WTC11 (cell line): ENCODE measurements at regions not wholly inside any gene's neighbourhood (a gene's known extent, or its start where the extent isn't known, plus 50 kb on each side); places are given as distances from the start of the nearest gene placed in this dataset.
"Not testable (repeated sequence)": the region's sequence is repeated elsewhere in the genome, so short reads cannot be mapped to it uniquely, and the experiment has no call there.

ENCODE experiments used
- ATAC-seq: fragments of 200-7000 bp; cut with Tn5 transposase; 2 replicates; pipeline ENCODE4 v1.10.0; 2021; ENCODE audit warnings: mild to moderate bottlenecking, moderate library complexity
- CTCF ChIA-PET: fragments of 300-600 bp; sonication (Branson Sonifier 250); formaldehyde crosslinking; loops from one replicate; lab custom pipeline; 2021; ENCODE audit warnings: antibody characterized with exemption; lab: Charles Lee
- POLR2A ChIA-PET: fragments of 350-600 bp; sonication (Branson Sonifier 250); formaldehyde crosslinking; loops from one replicate; lab custom pipeline; 2021; ENCODE audit warnings: antibody characterized with exemption; lab: Charles Lee
- DNase-seq: peaks from one replicate; pipeline ENCODE4 v3.0.0; 2021; ENCODE audit warnings: low spot score
- H3K27ac Mint-ChIP-seq: 2 replicates; pipeline ENCODE4 v1.8.0; 2021; ENCODE audit warnings: mixed read lengths
- H3K27me3 Mint-ChIP-seq: 2 replicates; pipeline ENCODE4 v1.8.0; 2021; ENCODE audit warnings: low read depth, mild to moderate bottlenecking, moderate library complexity, mixed read lengths
- H3K36me3 Mint-ChIP-seq: 2 replicates; pipeline ENCODE4 v1.8.0; 2021; ENCODE audit warnings: mixed read lengths
- H3K4me1 Mint-ChIP-seq: 2 replicates; pipeline ENCODE4 v1.8.0; 2022; ENCODE audit warnings: mixed read lengths
- H3K4me3 Mint-ChIP-seq: 2 replicates; pipeline ENCODE4 v1.8.0; 2021; ENCODE audit warnings: mild to moderate bottlenecking, moderate library complexity, mixed read lengths
- H3K9me3 Mint-ChIP-seq: 2 replicates; pipeline ENCODE4 v1.8.0; 2021; ENCODE audit warnings: mixed read lengths
- AR ChIP-seq: fragments of 250-450 bp; sonication (Bioruptor Pico); IDR thresholded peaks from 2 replicates; pipeline ENCODE4 v1.9.0; 2021; ENCODE audit warnings: mild to moderate bottlenecking
- ARID4B ChIP-seq: sonication (generic); formaldehyde crosslinking; IDR thresholded peaks from 2 replicates; pipeline ENCODE4 v1.8.0; 2023; ENCODE audit warnings: missing genetic modification reagents, mild to moderate bottlenecking, borderline replicate concordance
- ATF3 ChIP-seq: sonication (generic); formaldehyde crosslinking; conservative IDR thresholded peaks from 2 replicates; pipeline ENCODE4 v1.8.1; 2022; ENCODE audit warnings: mild to moderate bottlenecking, missing genetic modification reagents
- CBFB ChIP-seq: sonication (generic); formaldehyde crosslinking; IDR thresholded peaks from 2 replicates; pipeline ENCODE4 v1.8.1; 2022; ENCODE audit warnings: mild to moderate bottlenecking, low read depth, missing genetic modification reagents
- CTCF ChIP-seq: fragments of 200-600 bp; IDR thresholded peaks from 2 replicates; pipeline ENCODE4 v1.8.0; 2022; ENCODE audit warnings: antibody characterized with exemption
- E2F4 ChIP-seq: sonication (generic); formaldehyde crosslinking; IDR thresholded peaks from 2 replicates; pipeline ENCODE4 v1.8.1; 2022; ENCODE audit warnings: low read depth, mild to moderate bottlenecking, moderate library complexity, missing genetic modification reagents, borderline replicate concordance
- ESRRA ChIP-seq: sonication (generic); formaldehyde crosslinking; IDR thresholded peaks from 2 replicates; pipeline ENCODE4 v1.8.1; 2022; ENCODE audit warnings: mild to moderate bottlenecking, missing genetic modification reagents, borderline replicate concordance
- FOXK1 ChIP-seq: sonication (generic); formaldehyde crosslinking; IDR thresholded peaks from 2 replicates; pipeline ENCODE4 v1.8.0; 2022; ENCODE audit warnings: mild to moderate bottlenecking, moderate library complexity, missing genetic modification reagents
- FOXP4 ChIP-seq: sonication (generic); formaldehyde crosslinking; IDR thresholded peaks from 2 replicates; pipeline ENCODE4 v1.8.0; 2022; ENCODE audit warnings: mild to moderate bottlenecking, missing genetic modification reagents
- GRHL2 ChIP-seq: fragments of 250-450 bp; sonication (Bioruptor Pico); IDR thresholded peaks from 2 replicates; pipeline ENCODE4 v1.8.0; 2022; ENCODE audit warnings: mild to moderate bottlenecking, moderate library complexity; ENCODE audit not compliant: insufficient replicate concordance, severe bottlenecking
- HMGA2 ChIP-seq: fragments of 250-450 bp; sonication (Bioruptor Pico); IDR thresholded peaks from 2 replicates; pipeline ENCODE4 v1.4.0; 2021; ENCODE audit warnings: mild to moderate bottlenecking, moderate library complexity
- JAZF1 ChIP-seq: fragments of 250-450 bp; sonication (Bioruptor Pico); IDR thresholded peaks from 2 replicates; pipeline ENCODE4 v1.9.0; 2021; ENCODE audit warnings: moderate library complexity, mild to moderate bottlenecking, inconsistent platforms
- MXD4 ChIP-seq: fragments of 250-450 bp; sonication (Bioruptor Pico); IDR thresholded peaks from 2 replicates; pipeline ENCODE4 v1.8.0; 2021; ENCODE audit warnings: mild to moderate bottlenecking, moderate library complexity, borderline replicate concordance
- PRRX2 ChIP-seq: fragments of 250-450 bp; sonication (Bioruptor Pico); IDR thresholded peaks from 2 replicates; pipeline ENCODE4 v1.8.0; 2021; ENCODE audit warnings: mild to moderate bottlenecking
- TEAD4 ChIP-seq: sonication (generic); formaldehyde crosslinking; IDR thresholded peaks from 2 replicates; pipeline ENCODE4 v1.8.0; 2022; ENCODE audit warnings: mild to moderate bottlenecking, missing genetic modification reagents
- USF1 ChIP-seq: sonication (generic); formaldehyde crosslinking; IDR thresholded peaks from 2 replicates; pipeline ENCODE4 v1.8.0; 2022; ENCODE audit warnings: mild to moderate bottlenecking, missing genetic modification reagents
- ZNF232 ChIP-seq: sonication (generic); formaldehyde crosslinking; IDR thresholded peaks from 2 replicates; pipeline ENCODE4 v1.8.0; 2022; ENCODE audit warnings: mild to moderate bottlenecking, missing genetic modification reagents

GRCh38 chr2:52340171-52340570 is 1308.2 kb upstream of the NRXN1 start:
- H3K36me3 Mint-ChIP-seq: no peaks in the 10 kb centered on the region
- H3K9me3 Mint-ChIP-seq: no peaks in the 10 kb centered on the region
- TF ChIP-seq USF1 (CRISPR knock-in tag): no peak
- no peak for TF ChIP-seq HMGA2
- no peak for TF ChIP-seq FOXP4 (CRISPR knock-in tag)
- TF ChIP-seq PRRX2 (CRISPR knock-in tag): no peak
- TF ChIP-seq ARID4B (CRISPR knock-in tag): no peak
- TF ChIP-seq, all 79 proteins: peak for 0
- Mint-ChIP-seq H3K4me1 (peaks cover 77% of the 10 kb centered on the region), H3K27ac (peak overlapping the region; percentile 92), H3K4me3 (peak overlapping the region; percentile 7; the same call in 1 of the 2 replicates), H3K27me3 (no peaks in the 10 kb centered on the region)
- DNase-seq (peak; percentile 12), ATAC-seq (peak; percentile 74)
- ChIA-PET POLR2A (no interaction called here), CTCF (interaction anchor here (0.7 kb wide), 1 partner anchor 74 kb away, joined by 3 read pairs; no protein-coding TSS in a partner anchor)

- H3K4me1 Mint-ChIP-seq: peaks cover 63% of the 10 kb centered on the region
- H3K27me3 Mint-ChIP-seq, DNase-seq, POLR2A ChIA-PET, CTCF ChIA-PET, H3K36me3 Mint-ChIP-seq, H3K9me3 Mint-ChIP-seq, ATAC-seq: not testable (repeated sequence)
- H3K27ac Mint-ChIP-seq: peak overlapping the region; percentile 92
- peak overlapping the region; percentile 33 for H3K4me3 Mint-ChIP-seq
These were observed 1305.9 kb upstream of the NRXN1 start for GRCh38 chr2:52337786-52338185.

- Mint-ChIP-seq H3K9me3 (no peaks in the 10 kb centered on the region), H3K27ac (peak overlapping the region; percentile 84), H3K36me3 (no peaks in the 10 kb centered on the region), H3K4me1 (peaks cover 55% of the 10 kb centered on the region), H3K27me3 (no peaks in the 10 kb centered on the region), H3K4me3 (no peak overlapping the region)
- DNase-seq (no peak), ATAC-seq (no peak)
- ChIA-PET CTCF (no interaction called here), POLR2A (no interaction called here)
- TF ChIP-seq MXD4 (no peak), FOXK1 (CRISPR knock-in tag) (no peak), E2F4 (CRISPR knock-in tag) (no peak), CTCF (no peak), CBFB (CRISPR knock-in tag) (no peak), ZNF232 (CRISPR knock-in tag) (no peak), USF1 (CRISPR knock-in tag) (no peak), ATF3 (no peak), TEAD4 (no peak), JAZF1 (CRISPR knock-in tag) (no peak), AR (CRISPR knock-in tag) (no peak), ESRRA (no peak), GRHL2 (CRISPR knock-in tag) (no peak)
These were observed 1305.0 kb upstream of the NRXN1 start for GRCh38 chr2:52336951-52337350.
